IPS-18c (cell line): ENCODE measurements at regions not wholly inside any gene's neighbourhood (a gene's known extent, or its start where the extent isn't known, plus 50 kb on each side); places are given as distances from the start of the nearest gene placed in this dataset.

Source experiments
- H3K4me3 ChIP-seq: 2 replicates; pipeline ENCODE4 v1.7.0; 2013; ENCODE audit warnings: low read depth, mild to moderate bottlenecking, low read length, moderate library complexity; ENCODE audit not compliant: insufficient read depth
- H3K9me3 ChIP-seq: one replicate; pipeline ENCODE4 v1.6.1; 2013; ENCODE audit warnings: mild to moderate bottlenecking, low read length, moderate library complexity; ENCODE audit not compliant: control insufficient read depth, insufficient read depth

GRCh38 chr1:208513799-208514198 lies 269.6 kb upstream of the PLXNA2 start:
- H3K9me3 ChIP-seq, result no peaks in the 10 kb centered on the region
- H3K4me3 ChIP-seq, result no peak overlapping the region

GRCh38 chr1:208515129-208515528 lies 270.9 kb upstream of the PLXNA2 start:
- Histone ChIP-seq H3K4me3 (no peak overlapping the region), H3K9me3 (no peaks in the 10 kb centered on the region)

- Histone ChIP-seq H3K9me3 (no peaks in the 10 kb centered on the region), H3K4me3 (no peak overlapping the region)
Observed at GRCh38 chr1:208516780-208517179, 272.6 kb upstream of the PLXNA2 start.

GRCh38 chr1:208520438-208521099 lies 276.4 kb upstream of the PLXNA2 start:
- Histone ChIP-seq H3K4me3 (no peak overlapping the region), H3K9me3 (no peaks in the 10 kb centered on the region)

- H3K4me3 ChIP-seq, result no peak overlapping the region
Observed at GRCh38 chr1:208521534-208521933, 277.4 kb upstream of the PLXNA2 start.

GRCh38 chr1:208523007-208523406 lies 278.8 kb upstream of the PLXNA2 start:
- Histone ChIP-seq H3K4me3 (no peak overlapping the region), H3K9me3 (no peaks in the 10 kb centered on the region)

More at GRCh38 chr1:208521534-208521933, 277.4 kb upstream of the PLXNA2 start:
- H3K9me3 ChIP-seq, result no peaks in the 10 kb centered on the region

GRCh38 chr1:208524376-208524775 lies 280.2 kb upstream of the PLXNA2 start:
- H3K4me3 ChIP-seq, result no peak overlapping the region
- H3K9me3 ChIP-seq, result no peaks in the 10 kb centered on the region

GRCh38 chr1:208524925-208525324 lies 280.7 kb upstream of the PLXNA2 start:
- Histone ChIP-seq H3K4me3 (no peak overlapping the region), H3K9me3 (no peaks in the 10 kb centered on the region)

- no peak overlapping the region for H3K4me3 ChIP-seq
- H3K9me3 ChIP-seq, result no peaks in the 10 kb centered on the region
Observed at GRCh38 chr1:208525417-208525816, 281.2 kb upstream of the PLXNA2 start.

- H3K9me3 ChIP-seq, result no peaks in the 10 kb centered on the region
- H3K4me3 ChIP-seq, result no peak overlapping the region
Observed at GRCh38 chr1:208526613-208527125, 282.5 kb upstream of the PLXNA2 start.

GRCh38 chr1:208527156-208527555 lies 283.0 kb upstream of the PLXNA2 start:
- Histone ChIP-seq H3K4me3 (no peak overlapping the region), H3K9me3 (no peaks in the 10 kb centered on the region)

- H3K9me3 ChIP-seq, result no peaks in the 10 kb centered on the region
- no peak overlapping the region for H3K4me3 ChIP-seq
Observed at GRCh38 chr1:208528578-208529240, 284.5 kb upstream of the PLXNA2 start.

GRCh38 chr1:208531003-208531750 lies 287.0 kb upstream of the PLXNA2 start:
- Histone ChIP-seq H3K4me3 (no peak overlapping the region), H3K9me3 (no peaks in the 10 kb centered on the region)

GRCh38 chr1:208533746-208534598 lies 289.8 kb upstream of the PLXNA2 start:
- H3K4me3 ChIP-seq, result no peak overlapping the region
- H3K9me3 ChIP-seq, result no peaks in the 10 kb centered on the region

GRCh38 chr1:208534599-208534897 lies 290.4 kb upstream of the PLXNA2 start:
- Histone ChIP-seq H3K4me3 (no peak overlapping the region), H3K9me3 (no peaks in the 10 kb centered on the region)

- no peaks in the 10 kb centered on the region for H3K9me3 ChIP-seq
Observed at GRCh38 chr1:208534979-208535378, 290.8 kb upstream of the PLXNA2 start.

GRCh38 chr1:208535511-208535910 lies 291.3 kb upstream of the PLXNA2 start:
- Histone ChIP-seq H3K9me3 (no peaks in the 10 kb centered on the region), H3K4me3 (no peak overlapping the region)

More at GRCh38 chr1:208534979-208535378, 290.8 kb upstream of the PLXNA2 start:
- no peak overlapping the region for H3K4me3 ChIP-seq
